HT1080 (cell line): ENCODE measurements at regions not wholly inside any gene's neighbourhood (a gene's known extent, or its start where the extent isn't known, plus 50 kb on each side); places are given as distances from the start of the nearest gene placed in this dataset.
"Not testable (repeated sequence)": the region's sequence is repeated elsewhere in the genome, so short reads cannot be mapped to it uniquely, and the experiment has no call there.

Experiments used
- DNase-seq: peaks from one replicate; pipeline ENCODE4 v3.0.0-alpha.2; 2015; ENCODE audit warnings: low read depth

- no peak for DNase-seq
Measured at GRCh38 chr2:160790738-160791137, 297.1 kb upstream of the RBMS1 start.

- no peak for DNase-seq
Measured at GRCh38 chr2:160791884-160792283, 298.3 kb upstream of the RBMS1 start.

GRCh38 chr2:160792837-160793236 is 299.2 kb upstream of the RBMS1 start:
- no peak for DNase-seq

- DNase-seq, result no peak
Measured at GRCh38 chr2:160794926-160795325, 301.3 kb upstream of the RBMS1 start.

GRCh38 chr2:160803881-160804280 is 310.3 kb upstream of the RBMS1 start:
- DNase-seq, result no peak

- no peak for DNase-seq
Measured at GRCh38 chr2:160810406-160810805, 316.8 kb upstream of the RBMS1 start.

GRCh38 chr2:160812830-160813505 is 319.4 kb upstream of the RBMS1 start:
- no peak for DNase-seq

- DNase-seq, result no peak
Measured at GRCh38 chr2:160813506-160813858, 319.9 kb upstream of the RBMS1 start.

GRCh38 chr2:160816916-160817499 is 323.4 kb upstream of the RBMS1 start:
- DNase-seq, result no peak

- no peak for DNase-seq
Measured at GRCh38 chr2:160820691-160821090, 327.1 kb upstream of the RBMS1 start.

GRCh38 chr2:160822006-160822405 is 328.4 kb upstream of the RBMS1 start:
- no peak for DNase-seq

- no peak for DNase-seq
Measured at GRCh38 chr2:160825433-160825832, 331.8 kb upstream of the RBMS1 start.

GRCh38 chr2:160826496-160826895 is 332.9 kb upstream of the RBMS1 start:
- no peak for DNase-seq

GRCh38 chr2:160828076-160828475 is 332.2 kb upstream of the TANK start:
- no peak for DNase-seq

GRCh38 chr2:160832381-160832780 is 327.8 kb upstream of the TANK start:
- not testable (repeated sequence) for DNase-seq

- no peak for DNase-seq
Measured at GRCh38 chr2:160835166-160835565, 325.1 kb upstream of the TANK start.

GRCh38 chr2:160836755-160837154 is 323.5 kb upstream of the TANK start:
- DNase-seq, result peak; percentile 88

GRCh38 chr2:160837416-160837815 is 322.8 kb upstream of the TANK start:
- DNase-seq, result no peak

GRCh38 chr2:160838147-160838546 is 322.1 kb upstream of the TANK start:
- no peak for DNase-seq

- no peak for DNase-seq
Measured at GRCh38 chr2:160838691-160839090, 321.5 kb upstream of the TANK start.

GRCh38 chr2:160842286-160842685 is 317.9 kb upstream of the TANK start:
- no peak for DNase-seq

- no peak for DNase-seq
Measured at GRCh38 chr2:160859096-160859495, 301.1 kb upstream of the TANK start.

- no peak for DNase-seq
Measured at GRCh38 chr2:160862226-160862625, 298.0 kb upstream of the TANK start.

- peak; percentile 5 for DNase-seq
Measured at GRCh38 chr2:160868891-160869290, 291.3 kb upstream of the TANK start.
